ENCODE measurements at regions not wholly inside any gene's neighbourhood (a gene's known extent, or its start where the extent isn't known, plus 50 kb on each side); places are given as distances from the start of the nearest gene placed in this dataset.

- Histone ChIP-seq H3K9ac (ENCODE audit: low read length) (no peak overlapping the region), H3K36me3 (ENCODE audit: control insufficient read depth, insufficient read depth, low read length) (no peaks in the 10 kb centered on the region), H3K27me3 (ENCODE audit: control insufficient read depth, insufficient read depth, low read length) (no peaks in the 10 kb centered on the region), H3K27ac (ENCODE audit: low read depth, low read length) (no peak overlapping the region), H3K4me1 (ENCODE audit: control insufficient read depth, insufficient read depth, low read length) (no peaks in the 10 kb centered on the region), H3K4me3 (ENCODE audit: low read depth, low read length) (no peak overlapping the region), H3K9me3 (ENCODE audit: control insufficient read depth, insufficient read depth, low read depth, low read length) (peaks cover 4% of the 10 kb centered on the region)
Observed at GRCh38 chr5:167827766-167828165, 463.7 kb upstream of the WWC1 start.

DNA sequence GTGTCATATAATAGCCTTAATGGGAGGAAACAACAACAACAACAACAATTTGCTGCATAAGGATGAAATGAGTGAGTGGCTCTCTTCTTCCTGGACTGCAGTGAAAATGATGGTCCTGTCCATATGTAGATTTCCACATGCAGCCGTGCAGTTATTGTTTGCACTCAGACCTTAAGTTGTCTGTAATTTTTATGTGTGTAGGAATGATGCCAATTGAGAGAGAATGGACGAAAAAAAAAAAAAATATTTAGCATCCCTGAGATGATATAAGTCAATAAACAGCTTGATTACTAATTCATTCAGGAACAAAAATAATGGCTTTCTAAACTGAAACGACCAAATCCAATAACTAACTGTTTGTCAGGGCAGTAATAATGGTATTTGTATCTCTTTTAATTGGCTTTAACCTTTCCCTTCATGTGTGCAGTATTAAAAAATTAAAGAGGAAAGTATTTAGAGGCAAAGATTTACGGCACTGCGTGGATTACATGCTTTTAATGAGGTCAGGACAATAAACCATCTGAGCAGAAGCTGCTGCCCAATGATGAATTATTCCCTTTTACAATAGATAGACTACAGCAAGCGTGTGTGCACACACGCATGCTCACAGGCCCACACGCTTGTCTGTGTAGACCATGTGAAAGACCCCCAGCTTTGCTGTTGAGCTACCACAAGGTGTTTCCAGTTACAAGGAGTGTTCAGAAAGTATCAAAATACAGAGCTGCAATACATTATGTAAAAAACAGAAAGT, 459.5 kb upstream of the WWC1 start:
- no peaks in the 10 kb centered on the region for H3K9me3 ChIP-seq (ENCODE audit: control insufficient read depth, insufficient read depth, low read depth, low read length)
- H3K9ac ChIP-seq (ENCODE audit: low read length) = no peak overlapping the region
- H3K27me3 ChIP-seq (ENCODE audit: control insufficient read depth, insufficient read depth, low read length) = no peaks in the 10 kb centered on the region

DNA sequence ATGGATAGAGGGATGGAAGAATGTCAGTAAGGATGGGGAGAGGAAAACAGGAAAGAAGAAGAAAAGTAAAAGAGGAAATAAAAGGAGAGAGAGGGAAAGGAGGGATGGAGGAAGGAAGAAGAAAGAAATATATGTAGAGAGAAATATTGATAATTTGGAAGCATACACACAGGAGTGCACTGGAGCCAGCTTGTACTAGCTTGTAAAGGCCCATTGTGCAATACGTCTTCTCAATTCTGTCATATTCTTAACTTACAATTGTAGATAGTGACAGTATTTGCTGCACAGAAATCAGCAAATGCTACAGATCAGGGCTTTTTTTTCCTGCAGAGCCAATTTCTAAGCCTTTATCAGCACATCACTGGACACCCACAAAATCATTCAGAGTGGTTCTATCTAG, 458.8 kb upstream of the WWC1 start:
- no peaks in the 10 kb centered on the region for H3K27me3 ChIP-seq (ENCODE audit: control insufficient read depth, insufficient read depth, low read length)
- no peaks in the 10 kb centered on the region; the same call in 1 of the 2 replicates for H3K4me1 ChIP-seq (ENCODE audit: control insufficient read depth, insufficient read depth, low read length)
- H3K9me3 ChIP-seq (ENCODE audit: control insufficient read depth, insufficient read depth, low read depth, low read length) = no peaks in the 10 kb centered on the region
- no peak overlapping the region for H3K27ac ChIP-seq (ENCODE audit: low read depth, low read length)
- H3K4me3 ChIP-seq (ENCODE audit: low read depth, low read length) = no peak overlapping the region
- no peak overlapping the region for H3K9ac ChIP-seq (ENCODE audit: low read length)
- no peaks in the 10 kb centered on the region for H3K36me3 ChIP-seq (ENCODE audit: control insufficient read depth, insufficient read depth, low read length)

More for the DNA sequence above, 459.5 kb upstream of the WWC1 start:
- no peak overlapping the region for H3K4me3 ChIP-seq (ENCODE audit: low read depth, low read length)
- H3K4me1 ChIP-seq (ENCODE audit: control insufficient read depth, insufficient read depth, low read length) = no peaks in the 10 kb centered on the region; the same call in 1 of the 2 replicates
- no peaks in the 10 kb centered on the region for H3K36me3 ChIP-seq (ENCODE audit: control insufficient read depth, insufficient read depth, low read length)
- no peak overlapping the region for H3K27ac ChIP-seq (ENCODE audit: low read depth, low read length)

GRCh38 chr5:167833456-167833855, 458.0 kb upstream of the WWC1 start:
- H3K4me3 ChIP-seq (ENCODE audit: low read depth, low read length) = no peak overlapping the region
- H3K27ac ChIP-seq (ENCODE audit: low read depth, low read length) = no peak overlapping the region

GRCh38 chr5:167835146-167835545, 456.3 kb upstream of the WWC1 start:
- no peak overlapping the region for H3K4me3 ChIP-seq (ENCODE audit: low read depth, low read length)
- no peak overlapping the region for H3K9ac ChIP-seq (ENCODE audit: low read length)
- H3K9me3 ChIP-seq (ENCODE audit: control insufficient read depth, insufficient read depth, low read depth, low read length) = no peaks in the 10 kb centered on the region
- no peaks in the 10 kb centered on the region for H3K27me3 ChIP-seq (ENCODE audit: control insufficient read depth, insufficient read depth, low read length)
- H3K4me1 ChIP-seq (ENCODE audit: control insufficient read depth, insufficient read depth, low read length) = no peaks in the 10 kb centered on the region; the same call in 1 of the 2 replicates
- H3K27ac ChIP-seq (ENCODE audit: low read depth, low read length) = no peak overlapping the region
- no peaks in the 10 kb centered on the region for H3K36me3 ChIP-seq (ENCODE audit: control insufficient read depth, insufficient read depth, low read length)

More at GRCh38 chr5:167833456-167833855, 458.0 kb upstream of the WWC1 start:
- Histone ChIP-seq H3K9ac (ENCODE audit: low read length) (no peak overlapping the region), H3K9me3 (ENCODE audit: control insufficient read depth, insufficient read depth, low read depth, low read length) (no peaks in the 10 kb centered on the region), H3K27me3 (ENCODE audit: control insufficient read depth, insufficient read depth, low read length) (no peaks in the 10 kb centered on the region), H3K4me1 (ENCODE audit: control insufficient read depth, insufficient read depth, low read length) (no peaks in the 10 kb centered on the region; the same call in 1 of the 2 replicates), H3K36me3 (ENCODE audit: control insufficient read depth, insufficient read depth, low read length) (no peaks in the 10 kb centered on the region)

GRCh38 chr5:167837127-167837526, 454.3 kb upstream of the WWC1 start:
- Histone ChIP-seq H3K36me3 (ENCODE audit: control insufficient read depth, insufficient read depth, low read length) (no peaks in the 10 kb centered on the region), H3K27me3 (ENCODE audit: control insufficient read depth, insufficient read depth, low read length) (no peaks in the 10 kb centered on the region), H3K9ac (ENCODE audit: low read length) (no peak overlapping the region), H3K27ac (ENCODE audit: low read depth, low read length) (no peak overlapping the region), H3K9me3 (ENCODE audit: control insufficient read depth, insufficient read depth, low read depth, low read length) (no peaks in the 10 kb centered on the region), H3K4me3 (ENCODE audit: low read depth, low read length) (no peak overlapping the region), H3K4me1 (ENCODE audit: control insufficient read depth, insufficient read depth, low read length) (no peaks in the 10 kb centered on the region; the same call in 1 of the 2 replicates)

DNA sequence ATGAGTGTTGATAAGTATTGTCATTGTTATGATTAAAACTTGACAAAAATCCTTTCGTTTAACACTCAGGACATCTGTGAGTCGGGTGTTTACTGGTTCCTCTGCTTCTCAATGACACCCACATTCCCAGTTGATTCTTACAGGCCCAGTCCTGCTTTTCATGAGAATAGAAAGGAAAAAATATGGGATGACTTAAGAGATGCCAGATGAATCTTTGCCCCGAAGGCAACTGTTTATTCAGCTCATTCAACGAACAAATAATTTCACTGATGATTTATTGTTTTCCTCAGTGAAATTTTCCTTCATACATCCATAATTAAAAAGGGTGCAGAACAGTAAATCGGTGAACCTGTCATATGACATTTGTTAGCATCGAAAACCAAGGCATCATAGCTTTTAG, 452.4 kb upstream of the WWC1 start:
- H3K36me3 ChIP-seq (ENCODE audit: control insufficient read depth, insufficient read depth, low read length) = no peaks in the 10 kb centered on the region
- H3K27me3 ChIP-seq (ENCODE audit: control insufficient read depth, insufficient read depth, low read length) = no peaks in the 10 kb centered on the region
- no peaks in the 10 kb centered on the region; the same call in 1 of the 2 replicates for H3K4me1 ChIP-seq (ENCODE audit: control insufficient read depth, insufficient read depth, low read length)
- no peak overlapping the region for H3K4me3 ChIP-seq (ENCODE audit: low read depth, low read length)
- no peak overlapping the region for H3K9ac ChIP-seq (ENCODE audit: low read length)
- no peaks in the 10 kb centered on the region for H3K9me3 ChIP-seq (ENCODE audit: control insufficient read depth, insufficient read depth, low read depth, low read length)
- no peak overlapping the region for H3K27ac ChIP-seq (ENCODE audit: low read depth, low read length)

GRCh38 chr5:167840527-167841130, 450.8 kb upstream of the WWC1 start:
- Histone ChIP-seq H3K9ac (ENCODE audit: low read length) (no peak overlapping the region), H3K36me3 (ENCODE audit: control insufficient read depth, insufficient read depth, low read length) (no peaks in the 10 kb centered on the region), H3K9me3 (ENCODE audit: control insufficient read depth, insufficient read depth, low read depth, low read length) (no peaks in the 10 kb centered on the region), H3K27ac (ENCODE audit: low read depth, low read length) (no peak overlapping the region), H3K27me3 (ENCODE audit: control insufficient read depth, insufficient read depth, low read length) (no peaks in the 10 kb centered on the region), H3K4me1 (ENCODE audit: control insufficient read depth, insufficient read depth, low read length) (peaks cover under 1% of the 10 kb centered on the region), H3K4me3 (ENCODE audit: low read depth, low read length) (no peak overlapping the region)

GRCh38 chr5:167843881-167844572, 447.4 kb upstream of the WWC1 start:
- H3K9ac ChIP-seq (ENCODE audit: low read length) = no peak overlapping the region
- no peak overlapping the region for H3K4me3 ChIP-seq (ENCODE audit: low read depth, low read length)
- no peaks in the 10 kb centered on the region for H3K9me3 ChIP-seq (ENCODE audit: control insufficient read depth, insufficient read depth, low read depth, low read length)
- H3K27ac ChIP-seq (ENCODE audit: low read depth, low read length) = no peak overlapping the region
- H3K27me3 ChIP-seq (ENCODE audit: control insufficient read depth, insufficient read depth, low read length) = no peaks in the 10 kb centered on the region
- H3K4me1 ChIP-seq (ENCODE audit: control insufficient read depth, insufficient read depth, low read length) = peaks cover 5% of the 10 kb centered on the region; the same call in 1 of the 2 replicates
- no peaks in the 10 kb centered on the region for H3K36me3 ChIP-seq (ENCODE audit: control insufficient read depth, insufficient read depth, low read length)

- Histone ChIP-seq H3K9me3 (ENCODE audit: control insufficient read depth, insufficient read depth, low read depth, low read length) (no peaks in the 10 kb centered on the region), H3K4me3 (ENCODE audit: low read depth, low read length) (no peak overlapping the region), H3K27ac (ENCODE audit: low read depth, low read length) (no peak overlapping the region), H3K9ac (ENCODE audit: low read length) (no peak overlapping the region), H3K27me3 (ENCODE audit: control insufficient read depth, insufficient read depth, low read length) (no peaks in the 10 kb centered on the region), H3K4me1 (ENCODE audit: control insufficient read depth, insufficient read depth, low read length) (peaks cover 5% of the 10 kb centered on the region; the same call in 1 of the 2 replicates), H3K36me3 (ENCODE audit: control insufficient read depth, insufficient read depth, low read length) (no peaks in the 10 kb centered on the region)
Observed at GRCh38 chr5:167845952-167846351, 445.5 kb upstream of the WWC1 start.

GRCh38 chr5:167849874-167850273, 441.6 kb upstream of the WWC1 start:
- Histone ChIP-seq H3K4me1 (ENCODE audit: control insufficient read depth, insufficient read depth, low read length) (peaks cover 5% of the 10 kb centered on the region; the same call in 1 of the 2 replicates), H3K9ac (ENCODE audit: low read length) (no peak overlapping the region), H3K4me3 (ENCODE audit: low read depth, low read length) (no peak overlapping the region), H3K36me3 (ENCODE audit: control insufficient read depth, insufficient read depth, low read length) (no peaks in the 10 kb centered on the region), H3K27me3 (ENCODE audit: control insufficient read depth, insufficient read depth, low read length) (no peaks in the 10 kb centered on the region), H3K27ac (ENCODE audit: low read depth, low read length) (no peak overlapping the region), H3K9me3 (ENCODE audit: control insufficient read depth, insufficient read depth, low read depth, low read length) (no peaks in the 10 kb centered on the region)
